ENCODE measurements at regions not wholly inside any gene's neighbourhood (a gene's known extent, or its start where the extent isn't known, plus 50 kb on each side); places are given as distances from the start of the nearest gene placed in this dataset.

DNA sequence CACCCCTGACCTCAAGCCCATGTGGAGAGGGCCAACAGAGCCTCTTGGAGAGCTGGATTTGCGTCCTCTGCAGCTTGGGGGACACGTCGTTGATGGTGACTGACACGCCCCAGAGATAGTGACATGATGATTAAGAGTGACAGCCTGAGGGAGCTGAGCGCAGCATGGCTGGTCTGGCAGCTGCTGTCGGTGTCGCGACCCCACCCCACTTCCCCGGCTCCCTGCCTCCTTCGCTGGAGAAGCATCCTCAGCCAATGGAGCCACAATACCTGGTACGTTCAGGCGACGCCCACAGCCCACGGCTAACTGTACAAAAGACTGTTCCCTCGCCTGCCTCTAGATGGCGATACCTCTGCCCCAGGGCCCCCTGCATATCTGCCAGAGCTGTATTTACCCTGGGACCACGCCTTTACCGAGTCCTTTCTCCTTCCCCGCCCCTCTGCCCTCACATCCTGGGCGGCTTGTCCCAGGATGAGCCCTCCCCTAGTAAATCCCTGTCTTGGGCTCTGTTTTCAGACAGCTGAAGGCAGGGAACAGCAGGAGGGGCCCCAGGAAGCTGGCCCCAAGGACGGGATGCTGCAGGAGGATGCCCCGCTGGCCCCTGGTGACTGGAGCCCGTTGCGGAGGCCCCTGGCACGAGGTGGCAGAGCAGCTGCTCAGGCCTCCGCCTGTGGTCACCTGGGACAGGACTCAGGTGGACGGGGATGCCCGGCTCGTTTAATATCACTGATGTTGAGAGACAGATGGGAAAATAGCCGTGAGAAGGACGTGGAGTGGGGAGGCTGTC, 90.6 kb downstream of the RPS6KA4 start:
- no peaks in the 10 kb centered on the region for H3K9me3 ChIP-seq
- no peaks in the 10 kb centered on the region for H3K36me3 ChIP-seq (ENCODE audit: control insufficient read depth, insufficient read depth, low read length)
- ChIA-PET POLR2A (interaction anchor here (0.7 to 1.8 kb wide), 3 partner anchors 19 to 132 kb away, joined by 4 to 5 read pairs (median 4); partner anchors contain the start of gene PRDX5), CTCF (interaction anchor here (0.5 to 3.0 kb wide), 32 partner anchors 9 to 1720 kb away, joined by 3 to 51 read pairs (median 4); partner anchors contain the start of genes PRDX5, RCOR2, SF1 and TRMT112)
- peaks cover 14% of the 10 kb centered on the region for H3K36me3 Mint-ChIP-seq (ENCODE audit: insufficient read depth, unreplicated experiment)
- TF ChIP-seq, protein P1, sequence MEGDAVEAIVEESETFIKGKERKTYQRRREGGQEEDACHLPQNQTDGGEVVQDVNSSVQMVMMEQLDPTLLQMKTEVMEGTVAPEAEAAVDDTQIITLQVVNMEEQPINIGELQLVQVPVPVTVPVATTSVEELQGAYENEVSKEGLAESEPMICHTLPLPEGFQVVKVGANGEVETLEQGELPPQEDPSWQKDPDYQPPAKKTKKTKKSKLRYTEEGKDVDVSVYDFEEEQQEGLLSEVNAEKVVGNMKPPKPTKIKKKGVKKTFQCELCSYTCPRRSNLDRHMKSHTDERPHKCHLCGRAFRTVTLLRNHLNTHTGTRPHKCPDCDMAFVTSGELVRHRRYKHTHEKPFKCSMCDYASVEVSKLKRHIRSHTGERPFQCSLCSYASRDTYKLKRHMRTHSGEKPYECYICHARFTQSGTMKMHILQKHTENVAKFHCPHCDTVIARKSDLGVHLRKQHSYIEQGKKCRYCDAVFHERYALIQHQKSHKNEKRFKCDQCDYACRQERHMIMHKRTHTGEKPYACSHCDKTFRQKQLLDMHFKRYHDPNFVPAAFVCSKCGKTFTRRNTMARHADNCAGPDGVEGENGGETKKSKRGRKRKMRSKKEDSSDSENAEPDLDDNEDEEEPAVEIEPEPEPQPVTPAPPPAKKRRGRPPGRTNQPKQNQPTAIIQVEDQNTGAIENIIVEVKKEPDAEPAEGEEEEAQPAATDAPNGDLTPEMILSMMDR (IDR thresholded peaks at IDR 0.05; ENCODE audit: insufficient read depth in 1 of 2, low read depth in 1 of 2, low read length in 1 of 2, severe bottlenecking in 1 of 2, unreplicated experiment in 1 of 2) = peak; percentile 86 to 96
- H3K4me1 Mint-ChIP-seq (ENCODE audit: low read depth, unreplicated experiment) = peaks cover 20% of the 10 kb centered on the region
- H3K9me3 Mint-ChIP-seq (ENCODE audit: unreplicated experiment) = no peaks in the 10 kb centered on the region
- H3K4me1 ChIP-seq = peaks cover 17% of the 10 kb centered on the region
- H3K27me3 ChIP-seq (replicated peaks; ENCODE audit: control insufficient read depth, insufficient read depth, low read length) = no peaks in the 10 kb centered on the region; the same call in 1 of the 2 replicates
- H3K27ac Mint-ChIP-seq (ENCODE audit: unreplicated experiment) = peak overlapping the region; percentile 67
- peak; percentile 90 for DNase-seq
- intact Hi-C loops (cut with micrococcal nuclease; ENCODE audit: unreplicated experiment) = loop anchor here (1.0 to 5.0 kb wide), 6 partner anchors 43 to 204 kb away; partner anchors contain the start of genes RPS6KA4 and TRMT112
- peak overlapping the region; percentile 89 for H3K4me3 Mint-ChIP-seq (ENCODE audit: unreplicated experiment)
- no peaks in the 10 kb centered on the region for H3K27me3 Mint-ChIP-seq (ENCODE audit: insufficient read depth, unreplicated experiment)
- BruUV-seq (replicated peaks) = no TSS peak
- peak overlapping the region; percentile 53 for H3K4me3 ChIP-seq (ENCODE audit: low read depth, low read length)

DNA sequence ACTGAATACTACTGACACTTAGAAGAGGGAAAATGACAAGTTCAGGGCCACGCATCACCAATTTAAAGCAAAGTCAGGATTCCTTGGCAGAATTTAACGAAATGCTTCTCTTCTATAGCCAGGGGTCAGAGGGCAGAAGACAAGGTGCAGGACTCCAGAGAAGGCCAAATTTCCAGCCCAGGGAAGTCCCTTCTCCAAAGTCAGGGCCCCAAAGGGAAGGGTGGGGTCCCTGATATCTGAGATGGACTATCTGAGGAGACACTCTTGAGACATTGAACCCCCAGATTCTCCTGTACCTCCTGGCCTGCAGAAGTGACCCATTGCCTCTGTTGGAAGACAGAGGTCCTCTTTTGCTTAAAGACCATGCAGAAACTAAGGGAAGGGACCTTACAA, 91.2 kb downstream of the RPS6KA4 start:
- TF ChIP-seq, protein P1 (IDR thresholded peaks at IDR 0.05; ENCODE audit: insufficient read depth in 1 of 2, low read depth in 1 of 2, low read length in 1 of 2, severe bottlenecking in 1 of 2, unreplicated experiment in 1 of 2) = no peak
- DNase-seq = no peak
- peaks cover 17% of the 10 kb centered on the region for H3K4me1 ChIP-seq
- H3K9me3 ChIP-seq = no peaks in the 10 kb centered on the region
- no peak overlapping the region for H3K4me3 ChIP-seq (ENCODE audit: low read depth, low read length)
- Mint-ChIP-seq H3K27me3 (ENCODE audit: insufficient read depth, unreplicated experiment) (no peaks in the 10 kb centered on the region), H3K36me3 (ENCODE audit: insufficient read depth, unreplicated experiment) (peaks cover 14% of the 10 kb centered on the region), H3K4me1 (ENCODE audit: low read depth, unreplicated experiment) (peaks cover 20% of the 10 kb centered on the region), H3K27ac (ENCODE audit: unreplicated experiment) (no peak overlapping the region), H3K4me3 (ENCODE audit: unreplicated experiment) (no peak overlapping the region), H3K9me3 (ENCODE audit: unreplicated experiment) (no peaks in the 10 kb centered on the region)
- no TSS peak for BruUV-seq (replicated peaks)
- no peaks in the 10 kb centered on the region for H3K36me3 ChIP-seq (ENCODE audit: control insufficient read depth, insufficient read depth, low read length)
- H3K27me3 ChIP-seq (replicated peaks; ENCODE audit: control insufficient read depth, insufficient read depth, low read length) = no peaks in the 10 kb centered on the region; the same call in 1 of the 2 replicates
- intact Hi-C loops (cut with micrococcal nuclease; ENCODE audit: unreplicated experiment) = no loop called here
- ChIA-PET POLR2A (interaction anchor here (1.4 to 1.8 kb wide), 2 partner anchors 43 to 132 kb away, joined by 4 to 5 read pairs; partner anchors contain the start of gene PRDX5), CTCF (interaction anchor here (0.5 to 3.0 kb wide), 19 partner anchors 11 to 533 kb away, joined by 3 to 51 read pairs (median 5); partner anchors contain the start of genes PRDX5, RCOR2, SF1 and TRMT112)

DNA sequence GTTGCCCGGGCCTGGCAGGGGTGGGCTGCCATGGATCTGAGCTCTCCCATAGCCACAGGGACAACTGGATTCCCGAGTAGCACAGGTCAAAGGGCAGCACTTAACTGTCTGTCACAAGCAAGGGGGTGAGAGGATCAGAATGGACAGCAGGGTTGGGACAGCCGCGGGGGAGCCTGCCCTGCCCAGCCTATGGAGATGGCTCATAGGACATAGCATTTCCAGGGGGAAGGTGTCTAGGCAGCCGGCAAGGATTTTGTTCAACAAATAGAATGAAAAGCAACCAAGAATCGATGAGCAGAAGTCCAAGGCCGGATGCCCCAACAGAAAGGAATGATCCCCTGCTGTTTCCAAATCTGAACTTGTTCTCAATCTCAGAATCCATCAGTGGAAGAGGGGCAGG, 92.9 kb downstream of the RPS6KA4 start:
- Histone ChIP-seq H3K4me3 (ENCODE audit: low read depth, low read length) (no peak overlapping the region), H3K36me3 (ENCODE audit: control insufficient read depth, insufficient read depth, low read length) (no peaks in the 10 kb centered on the region), H3K9me3 (no peaks in the 10 kb centered on the region), H3K27me3 (replicated peaks; ENCODE audit: control insufficient read depth, insufficient read depth, low read length) (no peaks in the 10 kb centered on the region; the same call in 1 of the 2 replicates), H3K4me1 (peaks cover 17% of the 10 kb centered on the region)
- BruUV-seq (replicated peaks) = no TSS peak
- Mint-ChIP-seq H3K4me3 (ENCODE audit: unreplicated experiment) (no peak overlapping the region), H3K36me3 (ENCODE audit: insufficient read depth, unreplicated experiment) (peaks cover 14% of the 10 kb centered on the region), H3K9me3 (ENCODE audit: unreplicated experiment) (no peaks in the 10 kb centered on the region), H3K27ac (ENCODE audit: unreplicated experiment) (no peak overlapping the region), H3K4me1 (ENCODE audit: low read depth, unreplicated experiment) (peaks cover 20% of the 10 kb centered on the region), H3K27me3 (ENCODE audit: insufficient read depth, unreplicated experiment) (no peaks in the 10 kb centered on the region)
- DNase-seq = no peak
- intact Hi-C loops (cut with micrococcal nuclease; ENCODE audit: unreplicated experiment) = no loop called here
- TF ChIP-seq, protein P1 (IDR thresholded peaks at IDR 0.05; ENCODE audit: insufficient read depth in 1 of 2, low read depth in 1 of 2, low read length in 1 of 2, severe bottlenecking in 1 of 2, unreplicated experiment in 1 of 2) = no peak
- ChIA-PET POLR2A (no interaction called here), CTCF (no interaction called here)

Measured in Caco-2 (cell line).